Cardiac muscle cell (in vitro differentiated cells and primary cell): ENCODE measurements at regions not wholly inside any gene's neighbourhood (a gene's known extent, or its start where the extent isn't known, plus 50 kb on each side); places are given as distances from the start of the nearest gene placed in this dataset.

Source experiments
- DNase-seq, 2 donors: peaks; one replicate each; pipeline versions ENCODE4 v3.0.0 to v3.0.0-alpha.2; 2010 to 2017; ENCODE audit warnings: low read depth in 1 of 2, low spot score in 1 of 2
- H3K27ac ChIP-seq: fragments of 200-600 bp; sonication (generic); 2 replicates; pipeline ENCODE4 v1.5.1; 2016
- H3K27me3 ChIP-seq: fragments of 200-600 bp; sonication (generic); 2 replicates; pipeline ENCODE4 v1.6.0; 2016; ENCODE audit warnings: control low read depth
- H3K36me3 ChIP-seq: fragments of 200-600 bp; sonication (generic); 2 replicates; pipeline ENCODE4 v1.5.1; 2016; ENCODE audit warnings: control low read depth
- H3K4me1 ChIP-seq: fragments of 200-600 bp; sonication (generic); 2 replicates; pipeline ENCODE4 v1.8.1; 2017; ENCODE audit warnings: low read depth, mild to moderate bottlenecking, mixed run types
- H3K4me3 ChIP-seq: fragments of 200-600 bp; sonication (generic); 2 replicates; pipeline ENCODE4 v1.5.1; 2016; ENCODE audit warnings: mild to moderate bottlenecking
- H3K9me3 ChIP-seq: fragments of 200-600 bp; sonication (generic); 2 replicates; pipeline ENCODE4 v1.5.1; 2017; ENCODE audit warnings: low read depth, mild to moderate bottlenecking, control low read depth
- TF ChIP-seq, protein P1 (sequence below): IDR thresholded peaks from 2 replicates; pipeline ENCODE4 v1.5.1; 2012; ENCODE audit warnings: low read depth, mild to moderate bottlenecking, low read length

DNA sequence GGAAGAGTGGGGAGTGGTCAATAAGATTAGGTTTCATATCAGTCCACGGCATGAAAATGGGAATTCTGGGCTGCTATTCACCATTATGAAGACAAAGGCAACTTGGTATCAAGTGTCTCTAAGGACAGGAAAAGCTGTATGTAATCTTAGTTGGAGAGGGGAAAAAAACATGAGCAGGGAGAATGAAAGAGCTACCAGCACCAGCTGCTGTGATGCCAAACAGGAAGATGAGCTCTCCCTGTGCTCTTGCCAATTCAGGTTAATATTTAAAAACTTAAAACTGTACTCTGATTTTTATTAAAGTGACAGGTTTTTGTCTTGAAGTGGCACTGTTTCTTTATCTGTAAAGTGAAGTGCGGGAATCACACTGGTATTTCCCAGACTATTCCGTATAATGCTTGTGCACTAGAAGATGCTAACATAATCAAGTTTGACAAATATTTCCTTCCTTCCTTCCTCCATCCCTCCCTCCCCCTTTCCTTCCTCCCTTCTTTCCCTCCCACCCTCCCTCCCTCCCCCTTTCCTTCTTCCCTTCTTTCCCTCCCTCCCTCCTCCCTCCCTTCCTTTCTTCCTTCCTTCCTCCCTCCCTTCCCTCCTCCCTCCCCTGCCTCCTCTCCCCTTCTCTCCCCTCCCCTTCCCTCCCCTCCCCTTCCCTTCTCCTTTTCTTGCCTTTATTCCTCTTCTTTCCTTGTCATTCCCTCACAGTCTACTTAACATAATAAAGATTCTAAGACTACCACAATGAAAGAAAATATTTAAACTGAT, 1383.0 kb upstream of the C9orf72 start:
- Histone ChIP-seq H3K4me1 (no peaks in the 10 kb centered on the region), H3K27ac (no peak overlapping the region), H3K9me3 (no peaks in the 10 kb centered on the region), H3K4me3 (no peak overlapping the region), H3K36me3 (no peaks in the 10 kb centered on the region), H3K27me3 (peaks cover 68% of the 10 kb centered on the region)
- no peak for DNase-seq
- TF ChIP-seq, protein P1, sequence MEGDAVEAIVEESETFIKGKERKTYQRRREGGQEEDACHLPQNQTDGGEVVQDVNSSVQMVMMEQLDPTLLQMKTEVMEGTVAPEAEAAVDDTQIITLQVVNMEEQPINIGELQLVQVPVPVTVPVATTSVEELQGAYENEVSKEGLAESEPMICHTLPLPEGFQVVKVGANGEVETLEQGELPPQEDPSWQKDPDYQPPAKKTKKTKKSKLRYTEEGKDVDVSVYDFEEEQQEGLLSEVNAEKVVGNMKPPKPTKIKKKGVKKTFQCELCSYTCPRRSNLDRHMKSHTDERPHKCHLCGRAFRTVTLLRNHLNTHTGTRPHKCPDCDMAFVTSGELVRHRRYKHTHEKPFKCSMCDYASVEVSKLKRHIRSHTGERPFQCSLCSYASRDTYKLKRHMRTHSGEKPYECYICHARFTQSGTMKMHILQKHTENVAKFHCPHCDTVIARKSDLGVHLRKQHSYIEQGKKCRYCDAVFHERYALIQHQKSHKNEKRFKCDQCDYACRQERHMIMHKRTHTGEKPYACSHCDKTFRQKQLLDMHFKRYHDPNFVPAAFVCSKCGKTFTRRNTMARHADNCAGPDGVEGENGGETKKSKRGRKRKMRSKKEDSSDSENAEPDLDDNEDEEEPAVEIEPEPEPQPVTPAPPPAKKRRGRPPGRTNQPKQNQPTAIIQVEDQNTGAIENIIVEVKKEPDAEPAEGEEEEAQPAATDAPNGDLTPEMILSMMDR = no peak

DNA sequence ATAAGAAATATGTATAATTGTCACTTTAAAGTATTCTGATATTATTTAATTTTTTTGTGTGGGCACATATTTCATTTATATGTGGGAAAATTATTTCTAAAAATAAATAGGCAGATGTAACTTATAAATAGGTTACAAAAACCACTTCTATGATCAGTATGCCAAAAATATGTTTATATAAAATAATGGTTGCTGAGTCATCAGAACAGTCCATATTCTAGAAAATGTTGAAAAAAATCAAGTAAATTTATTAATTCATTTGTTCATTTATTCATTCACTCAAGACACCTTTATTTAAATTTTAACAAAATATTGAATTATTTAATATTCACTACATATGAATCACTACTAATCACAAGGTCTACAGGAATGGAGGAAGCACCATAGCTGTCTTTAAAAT, 1387.3 kb upstream of the C9orf72 start:
- no peaks in the 10 kb centered on the region for H3K9me3 ChIP-seq
- H3K4me3 ChIP-seq = no peak overlapping the region
- no peaks in the 10 kb centered on the region for H3K4me1 ChIP-seq
- H3K27ac ChIP-seq = no peak overlapping the region
- no peak for DNase-seq
- H3K27me3 ChIP-seq = peaks cover 50% of the 10 kb centered on the region
- no peaks in the 10 kb centered on the region for H3K36me3 ChIP-seq
- TF ChIP-seq, protein P1 = no peak

DNA sequence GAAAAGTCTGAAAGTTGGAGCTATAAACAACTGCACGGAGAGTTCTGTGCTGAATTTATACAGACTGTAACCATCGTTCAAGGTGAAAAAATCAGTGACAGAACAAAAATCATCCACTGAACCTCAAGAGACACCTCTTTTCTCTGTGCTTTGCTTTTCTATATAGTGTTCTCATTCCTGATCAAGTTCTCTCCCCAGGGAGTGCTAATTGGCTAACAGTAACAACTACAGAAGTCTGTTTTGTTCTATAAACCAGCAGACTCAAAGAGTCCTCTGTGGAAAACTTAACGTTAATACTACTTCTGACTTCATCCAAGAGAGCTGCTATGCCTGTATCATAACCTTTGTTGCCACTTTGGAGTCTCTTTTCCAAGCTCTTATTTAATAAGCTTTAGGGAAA, 1388.3 kb upstream of the C9orf72 start:
- Histone ChIP-seq H3K9me3 (no peaks in the 10 kb centered on the region), H3K27me3 (peaks cover 42% of the 10 kb centered on the region), H3K36me3 (no peaks in the 10 kb centered on the region), H3K4me3 (no peak overlapping the region), H3K4me1 (no peaks in the 10 kb centered on the region), H3K27ac (no peak overlapping the region)
- TF ChIP-seq, protein P1 = no peak
- DNase-seq = no peak

DNA sequence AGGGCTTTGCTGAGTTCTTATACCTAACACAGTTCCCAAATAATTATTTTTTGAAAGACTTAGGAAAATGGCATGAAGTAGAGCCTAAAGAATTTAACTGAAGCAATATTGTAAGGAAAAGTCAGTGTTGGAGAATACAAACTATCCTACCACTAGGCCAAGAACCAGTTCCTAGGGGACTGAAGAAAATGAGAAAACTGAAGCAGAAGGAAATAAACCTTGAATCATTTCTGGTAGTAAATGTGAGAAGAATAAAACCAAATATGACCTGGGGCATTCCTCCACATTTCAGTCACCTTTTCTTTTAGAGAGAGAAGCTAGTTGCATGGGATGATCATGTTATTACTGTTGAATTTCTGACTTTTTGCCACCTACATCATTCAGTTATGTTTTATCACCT, 1393.9 kb upstream of the C9orf72 start:
- DNase-seq = no peak
- TF ChIP-seq, protein P1 = no peak

DNA sequence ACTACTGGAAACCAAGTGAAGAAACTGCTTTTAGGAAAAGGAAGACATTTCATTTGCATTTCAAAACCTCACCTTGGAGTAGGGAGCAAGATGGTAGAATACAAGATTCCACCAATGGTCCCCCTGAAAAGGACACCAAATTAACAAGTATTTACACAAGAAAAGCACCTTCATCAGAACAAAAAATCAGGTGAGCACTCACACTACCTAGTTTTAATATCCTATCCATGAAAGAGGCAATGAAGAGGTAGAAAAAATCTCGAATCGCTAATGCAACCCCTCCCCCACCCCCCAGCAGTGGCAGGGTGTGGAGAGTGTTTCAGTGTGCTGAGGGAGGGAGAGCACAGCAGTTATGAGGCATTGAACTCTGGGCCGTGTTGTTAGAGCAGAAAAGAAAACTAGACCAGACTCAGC, 1397.0 kb upstream of the C9orf72 start:
- no peak for DNase-seq
- Histone ChIP-seq H3K4me3 (no peak overlapping the region), H3K36me3 (no peaks in the 10 kb centered on the region), H3K4me1 (no peaks in the 10 kb centered on the region), H3K27me3 (peaks cover 8% of the 10 kb centered on the region), H3K27ac (no peak overlapping the region), H3K9me3 (no peaks in the 10 kb centered on the region)
- TF ChIP-seq, protein P1 = no peak

More for the DNA sequence above, 1393.9 kb upstream of the C9orf72 start:
- no peaks in the 10 kb centered on the region for H3K36me3 ChIP-seq
- no peaks in the 10 kb centered on the region for H3K4me1 ChIP-seq
- H3K9me3 ChIP-seq = no peaks in the 10 kb centered on the region
- H3K27me3 ChIP-seq = peaks cover 8% of the 10 kb centered on the region
- H3K4me3 ChIP-seq = no peak overlapping the region
- no peak overlapping the region for H3K27ac ChIP-seq

DNA sequence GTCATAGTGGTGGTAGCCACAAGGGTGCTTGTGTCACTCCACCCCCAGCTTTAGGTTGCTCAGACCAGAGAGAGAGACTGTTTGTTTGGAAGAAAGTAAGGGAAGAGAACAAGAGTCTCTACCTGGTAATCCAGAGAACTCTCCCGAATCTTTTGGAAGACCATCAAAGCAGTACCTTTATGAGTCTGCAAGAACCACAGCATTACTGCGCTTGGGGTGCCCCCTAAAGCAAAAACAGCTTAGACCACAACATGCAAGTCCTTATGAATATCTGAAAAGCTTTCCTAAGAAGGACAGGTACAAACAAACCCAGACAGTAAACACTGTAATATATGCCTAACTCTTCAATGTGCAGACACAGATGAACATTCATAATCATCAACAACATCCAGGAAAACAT, 1398.6 kb upstream of the C9orf72 start:
- Histone ChIP-seq H3K27ac (no peak overlapping the region), H3K4me1 (no peaks in the 10 kb centered on the region), H3K4me3 (no peak overlapping the region), H3K36me3 (no peaks in the 10 kb centered on the region), H3K27me3 (peaks cover 6% of the 10 kb centered on the region), H3K9me3 (no peaks in the 10 kb centered on the region)
- DNase-seq = no peak
- TF ChIP-seq, protein P1 = no peak
